Mesothelial cell of epicardium (in vitro differentiated cells): ENCODE measurements at regions not wholly inside any gene's neighbourhood (a gene's known extent, or its start where the extent isn't known, plus 50 kb on each side); places are given as distances from the start of the nearest gene placed in this dataset.

Source experiments
- DNase-seq, 2 experiments: peaks; one replicate each; pipeline ENCODE4 v3.0.0; 2021; ENCODE audit warnings: low spot score in 2 of 2; ENCODE audit not compliant: unreplicated experiment in 2 of 2
- H3K27ac Mint-ChIP-seq: 2 replicates; pipeline ENCODE4 v1.8.0; 2021; ENCODE audit warnings: mixed read lengths
- H3K27me3 Mint-ChIP-seq: 2 replicates; pipeline ENCODE4 v1.8.0; 2021; ENCODE audit warnings: low read depth, mixed read lengths
- H3K36me3 Mint-ChIP-seq: 2 replicates; pipeline ENCODE4 v1.8.0; 2021; ENCODE audit warnings: mixed read lengths
- H3K4me1 Mint-ChIP-seq: 2 replicates; pipeline ENCODE4 v1.8.0; 2021; ENCODE audit warnings: mixed read lengths
- H3K4me3 Mint-ChIP-seq: 2 replicates; pipeline ENCODE4 v1.8.0; 2021; ENCODE audit warnings: mild to moderate bottlenecking, moderate library complexity, mixed read lengths
- H3K9me3 Mint-ChIP-seq: 2 replicates; pipeline ENCODE4 v1.8.0; 2021; ENCODE audit warnings: mixed read lengths
- TF ChIP-seq, protein P1 (sequence below): fragments of 200-600 bp; sonication (generic); IDR thresholded peaks from one replicate; pipeline ENCODE4 v1.5.0; 2021; ENCODE audit warnings: antibody characterized with exemption; ENCODE audit not compliant: unreplicated experiment

DNA sequence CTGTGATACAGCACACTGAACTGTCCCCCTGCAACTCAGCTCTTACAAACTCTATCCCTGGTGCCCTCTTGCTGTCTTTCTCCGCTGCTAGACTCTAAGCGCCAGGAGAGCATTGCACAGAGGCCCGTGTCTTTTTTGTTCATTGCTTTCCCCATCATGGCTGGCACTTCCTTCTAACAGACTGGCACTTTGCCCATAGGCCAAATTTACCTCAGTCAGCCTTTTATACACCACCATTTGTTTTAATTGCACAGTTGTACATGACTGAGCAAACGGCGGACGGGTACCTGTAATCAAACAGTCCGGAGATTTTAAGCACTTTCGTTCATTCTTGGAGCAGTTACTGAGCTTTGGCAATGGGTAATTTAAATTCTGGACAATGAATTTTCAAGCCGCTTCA, 102.2 kb upstream of the CLINT1 start:
- no peaks in the 10 kb centered on the region for H3K27me3 Mint-ChIP-seq
- H3K4me3 Mint-ChIP-seq = no peak overlapping the region
- no peak for DNase-seq
- H3K27ac Mint-ChIP-seq = peak overlapping the region; percentile 4
- TF ChIP-seq, protein P1, sequence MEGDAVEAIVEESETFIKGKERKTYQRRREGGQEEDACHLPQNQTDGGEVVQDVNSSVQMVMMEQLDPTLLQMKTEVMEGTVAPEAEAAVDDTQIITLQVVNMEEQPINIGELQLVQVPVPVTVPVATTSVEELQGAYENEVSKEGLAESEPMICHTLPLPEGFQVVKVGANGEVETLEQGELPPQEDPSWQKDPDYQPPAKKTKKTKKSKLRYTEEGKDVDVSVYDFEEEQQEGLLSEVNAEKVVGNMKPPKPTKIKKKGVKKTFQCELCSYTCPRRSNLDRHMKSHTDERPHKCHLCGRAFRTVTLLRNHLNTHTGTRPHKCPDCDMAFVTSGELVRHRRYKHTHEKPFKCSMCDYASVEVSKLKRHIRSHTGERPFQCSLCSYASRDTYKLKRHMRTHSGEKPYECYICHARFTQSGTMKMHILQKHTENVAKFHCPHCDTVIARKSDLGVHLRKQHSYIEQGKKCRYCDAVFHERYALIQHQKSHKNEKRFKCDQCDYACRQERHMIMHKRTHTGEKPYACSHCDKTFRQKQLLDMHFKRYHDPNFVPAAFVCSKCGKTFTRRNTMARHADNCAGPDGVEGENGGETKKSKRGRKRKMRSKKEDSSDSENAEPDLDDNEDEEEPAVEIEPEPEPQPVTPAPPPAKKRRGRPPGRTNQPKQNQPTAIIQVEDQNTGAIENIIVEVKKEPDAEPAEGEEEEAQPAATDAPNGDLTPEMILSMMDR = no peak
- no peaks in the 10 kb centered on the region for H3K36me3 Mint-ChIP-seq
- peaks cover 3% of the 10 kb centered on the region for H3K9me3 Mint-ChIP-seq
- H3K4me1 Mint-ChIP-seq = peaks cover 36% of the 10 kb centered on the region

DNA sequence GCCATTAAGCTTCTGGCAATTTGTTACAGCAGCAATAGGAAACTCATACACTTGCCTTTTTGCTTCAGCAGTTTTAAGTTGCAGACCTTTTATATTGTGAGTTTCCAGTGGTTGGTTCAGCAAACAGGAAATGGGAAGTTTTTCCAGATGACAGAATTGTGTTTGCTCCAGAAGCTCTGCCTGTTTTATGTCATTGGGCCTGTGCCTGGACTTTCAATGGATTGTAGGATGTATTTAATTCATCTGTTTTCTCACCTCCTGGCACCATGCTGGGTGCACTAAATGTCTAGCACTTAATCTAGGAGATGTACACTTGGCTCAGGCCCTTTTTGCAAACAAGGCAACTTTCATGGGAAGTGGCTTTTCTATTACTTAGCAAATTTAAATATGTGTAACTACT, 100.4 kb upstream of the CLINT1 start:
- DNase-seq = no peak
- peaks cover 3% of the 10 kb centered on the region for H3K9me3 Mint-ChIP-seq
- peaks cover 28% of the 10 kb centered on the region for H3K4me1 Mint-ChIP-seq
- TF ChIP-seq, protein P1 = no peak
- no peaks in the 10 kb centered on the region for H3K27me3 Mint-ChIP-seq
- H3K27ac Mint-ChIP-seq = no peak overlapping the region
- H3K4me3 Mint-ChIP-seq = no peak overlapping the region
- no peaks in the 10 kb centered on the region for H3K36me3 Mint-ChIP-seq

DNA sequence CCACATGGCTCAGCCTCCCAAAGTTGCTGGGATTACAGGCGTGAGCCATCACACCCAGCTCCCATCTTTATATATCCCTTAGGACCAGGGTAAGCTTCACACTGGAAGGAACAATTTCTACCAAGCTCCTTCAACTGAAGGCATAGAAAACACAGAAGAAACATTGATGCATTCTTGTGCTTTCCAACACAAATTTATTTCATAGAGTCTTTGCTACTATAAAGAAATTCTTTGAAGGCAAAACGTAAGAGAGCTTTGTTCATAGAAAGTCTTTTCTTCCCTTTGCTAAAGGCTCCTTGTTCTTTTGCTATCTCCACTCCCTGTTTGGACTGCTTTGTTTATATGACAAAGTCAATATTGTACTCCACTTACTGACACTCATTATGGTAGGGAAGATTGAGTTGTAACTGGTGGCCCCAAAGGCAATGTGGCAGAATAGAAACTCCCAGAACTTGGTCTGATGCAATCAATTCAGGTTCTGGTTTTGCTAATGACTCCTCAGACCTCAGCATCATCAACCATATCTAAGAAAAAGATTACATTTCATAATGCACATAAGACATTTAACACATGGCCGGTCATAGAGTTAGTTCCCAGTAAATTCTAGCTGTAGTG, 97.4 kb upstream of the CLINT1 start:
- DNase-seq = no peak
- no peaks in the 10 kb centered on the region for H3K36me3 Mint-ChIP-seq
- H3K27ac Mint-ChIP-seq = no peak overlapping the region
- no peak overlapping the region for H3K4me3 Mint-ChIP-seq
- H3K4me1 Mint-ChIP-seq = peaks cover 16% of the 10 kb centered on the region
- H3K9me3 Mint-ChIP-seq = peaks cover 7% of the 10 kb centered on the region
- H3K27me3 Mint-ChIP-seq = no peaks in the 10 kb centered on the region
- TF ChIP-seq, protein P1 = no peak

DNA sequence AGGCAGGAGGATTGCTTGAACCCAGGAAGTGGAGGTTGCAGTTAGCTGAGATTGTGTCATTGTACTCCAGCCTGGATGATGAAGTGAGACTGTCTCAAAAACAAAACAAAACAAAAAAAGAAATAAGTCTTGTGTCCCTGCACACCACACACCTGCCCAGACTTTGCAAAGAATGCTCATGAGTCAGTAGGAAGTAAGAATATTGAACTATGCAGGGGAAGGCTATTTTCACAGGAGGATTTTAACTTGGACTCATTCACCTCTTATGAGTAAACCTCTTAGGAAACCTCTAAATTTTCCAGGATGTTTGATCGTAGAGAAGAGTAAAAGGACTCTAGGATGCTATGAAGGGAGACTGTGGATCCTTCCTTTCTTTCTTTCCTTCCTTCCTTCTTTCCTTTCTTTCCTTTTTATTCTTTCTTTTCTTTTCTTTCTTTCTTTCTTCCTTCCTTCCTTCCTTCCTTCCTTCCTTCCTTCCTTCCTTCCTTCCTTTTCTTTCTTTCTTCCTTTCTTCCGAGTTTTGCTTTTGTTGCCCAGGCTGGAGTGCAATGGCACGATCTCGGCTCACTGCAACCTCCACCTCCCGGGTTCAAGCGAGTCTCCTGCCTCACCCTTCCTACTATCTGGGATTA, 96.7 kb upstream of the CLINT1 start:
- no peaks in the 10 kb centered on the region for H3K36me3 Mint-ChIP-seq

DNA sequence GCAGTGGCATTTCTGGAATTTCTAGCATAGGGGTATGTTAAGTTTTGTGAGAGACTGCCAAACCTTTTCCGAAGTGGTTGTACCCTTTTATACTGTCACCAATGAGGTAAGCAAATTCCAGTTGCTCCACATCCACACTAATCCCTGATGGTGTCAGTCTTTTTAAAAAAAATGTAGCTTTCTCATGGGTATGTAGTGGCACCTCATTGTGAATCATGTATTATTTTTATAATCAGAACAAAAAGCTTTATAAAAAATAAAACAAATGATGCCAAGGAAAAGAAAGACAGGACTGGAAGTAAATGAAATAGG, 93.4 kb upstream of the CLINT1 start:
- peaks cover 4% of the 10 kb centered on the region for H3K9me3 Mint-ChIP-seq
- H3K36me3 Mint-ChIP-seq = no peaks in the 10 kb centered on the region
- TF ChIP-seq, protein P1 = no peak
- H3K4me3 Mint-ChIP-seq = no peak overlapping the region
- no peaks in the 10 kb centered on the region for H3K27me3 Mint-ChIP-seq
- no peak overlapping the region for H3K27ac Mint-ChIP-seq
- H3K4me1 Mint-ChIP-seq = peaks cover 13% of the 10 kb centered on the region
- DNase-seq = no peak

More for the DNA sequence above, 96.7 kb upstream of the CLINT1 start:
- no peak overlapping the region for H3K27ac Mint-ChIP-seq
- no peaks in the 10 kb centered on the region for H3K27me3 Mint-ChIP-seq
- TF ChIP-seq, protein P1 = no peak
- no peak overlapping the region for H3K4me3 Mint-ChIP-seq
- H3K9me3 Mint-ChIP-seq = peaks cover 7% of the 10 kb centered on the region
- peaks cover 9% of the 10 kb centered on the region for H3K4me1 Mint-ChIP-seq
- no peak for DNase-seq
